ENCODE measurements at regions not wholly inside any gene's neighbourhood (a gene's known extent, or its start where the extent isn't known, plus 50 kb on each side); places are given as distances from the start of the nearest gene placed in this dataset.
"Not testable (repeated sequence)": the region's sequence is repeated elsewhere in the genome, so short reads cannot be mapped to it uniquely, and the experiment has no call there.

DNA sequence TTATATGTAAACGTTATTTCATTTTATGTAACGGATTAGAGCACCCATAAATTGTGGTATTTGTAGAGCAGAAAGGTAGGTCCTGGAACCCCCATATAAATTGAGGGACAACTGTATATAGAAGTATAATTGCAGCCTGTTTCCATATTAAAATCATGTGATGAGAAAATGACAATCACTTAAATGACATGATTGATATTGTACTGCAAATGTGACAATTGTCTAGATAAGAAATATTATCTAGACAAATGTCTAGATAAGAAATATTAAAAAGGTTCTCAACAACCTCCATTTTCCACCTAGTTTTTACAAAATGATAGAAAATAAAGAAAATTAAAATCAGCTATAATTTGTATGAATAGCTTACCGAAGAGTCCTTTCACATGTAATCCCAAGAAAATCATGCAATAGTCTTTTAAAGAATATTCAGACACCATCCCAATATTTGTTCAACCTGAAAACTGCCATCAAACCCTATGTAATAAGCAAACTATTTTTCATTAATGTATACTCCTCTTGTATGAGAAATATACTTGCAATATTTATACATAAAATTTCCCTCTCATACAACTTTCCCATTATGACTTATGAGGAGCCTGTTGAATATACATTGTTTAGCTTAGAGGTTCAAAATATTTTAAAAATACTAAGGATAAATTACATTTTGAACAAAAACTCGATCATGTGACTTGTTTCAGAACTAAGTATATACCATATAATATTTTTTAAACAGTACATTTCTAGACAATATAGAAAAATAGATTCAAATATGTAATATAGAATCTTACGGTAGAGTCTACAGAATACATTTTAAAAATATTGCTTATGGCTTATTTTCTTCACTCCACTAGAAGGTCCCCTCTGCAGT, 153.2 kb downstream of the CRPPA start:
- no peaks in the 10 kb centered on the region for H3K79me2 ChIP-seq (ENCODE audit: low read length)
- no peaks in the 10 kb centered on the region for H3K9me3 ChIP-seq (ENCODE audit: low read length)
- H3K4me2 ChIP-seq (ENCODE audit: low read depth, low read length, poor library complexity, severe bottlenecking), result no peak overlapping the region
- no peaks in the 10 kb centered on the region for H4K20me1 ChIP-seq (ENCODE audit: insufficient read depth, low read depth, low read length)
- H3K9me2 ChIP-seq (replicated peaks; ENCODE audit: insufficient read depth, low read length), result no peaks in the 10 kb centered on the region
- no peaks in the 10 kb centered on the region for H3K36me3 ChIP-seq (ENCODE audit: insufficient read depth, low read length)
- no peak overlapping the region for H3K9ac ChIP-seq (ENCODE audit: low read length)
- H3K4me1 ChIP-seq (ENCODE audit: low read length), result no peaks in the 10 kb centered on the region
- no peak overlapping the region for H3K4me3 ChIP-seq (ENCODE audit: low read length)
- no peak for DNase-seq
- no peak overlapping the region for H2AFZ ChIP-seq (ENCODE audit: low read length)
- no peaks in the 10 kb centered on the region for H3K27me3 ChIP-seq (ENCODE audit: low read length)
- no peak overlapping the region for H3K27ac ChIP-seq (ENCODE audit: low read length)

DNA sequence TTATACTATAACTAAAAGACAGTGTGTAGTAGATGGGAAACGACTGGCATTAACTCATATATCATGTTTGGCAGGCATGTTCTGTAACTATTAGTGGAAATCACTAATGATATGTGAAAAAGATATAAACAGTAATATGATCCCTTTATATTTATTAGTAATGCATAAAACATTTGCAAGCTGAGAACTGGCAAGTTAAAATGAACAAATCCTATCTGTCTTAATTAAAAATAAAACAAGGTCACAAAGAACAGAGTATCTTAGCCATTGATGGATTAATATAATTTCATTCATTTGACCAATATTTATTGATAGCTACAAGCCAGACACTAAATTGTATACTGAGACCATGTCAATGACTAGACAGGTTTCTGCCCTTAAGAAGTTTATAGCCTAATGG, 154.5 kb downstream of the CRPPA start:
- H3K4me3 ChIP-seq (ENCODE audit: low read length), result no peak overlapping the region
- no peaks in the 10 kb centered on the region for H3K27me3 ChIP-seq (ENCODE audit: low read length)
- no peak overlapping the region for H3K9ac ChIP-seq (ENCODE audit: low read length)
- H3K4me1 ChIP-seq (ENCODE audit: low read length), result no peaks in the 10 kb centered on the region
- H3K27ac ChIP-seq (ENCODE audit: low read length), result no peak overlapping the region
- H3K9me2 ChIP-seq (replicated peaks; ENCODE audit: insufficient read depth, low read length), result no peaks in the 10 kb centered on the region
- no peaks in the 10 kb centered on the region for H3K36me3 ChIP-seq (ENCODE audit: insufficient read depth, low read length)
- H3K9me3 ChIP-seq (ENCODE audit: low read length), result no peaks in the 10 kb centered on the region
- H3K4me2 ChIP-seq (ENCODE audit: low read depth, low read length, poor library complexity, severe bottlenecking), result no peak overlapping the region
- no peaks in the 10 kb centered on the region for H3K79me2 ChIP-seq (ENCODE audit: low read length)
- no peak overlapping the region for H2AFZ ChIP-seq (ENCODE audit: low read length)
- DNase-seq, result no peak
- H4K20me1 ChIP-seq (ENCODE audit: insufficient read depth, low read depth, low read length), result no peaks in the 10 kb centered on the region

DNA sequence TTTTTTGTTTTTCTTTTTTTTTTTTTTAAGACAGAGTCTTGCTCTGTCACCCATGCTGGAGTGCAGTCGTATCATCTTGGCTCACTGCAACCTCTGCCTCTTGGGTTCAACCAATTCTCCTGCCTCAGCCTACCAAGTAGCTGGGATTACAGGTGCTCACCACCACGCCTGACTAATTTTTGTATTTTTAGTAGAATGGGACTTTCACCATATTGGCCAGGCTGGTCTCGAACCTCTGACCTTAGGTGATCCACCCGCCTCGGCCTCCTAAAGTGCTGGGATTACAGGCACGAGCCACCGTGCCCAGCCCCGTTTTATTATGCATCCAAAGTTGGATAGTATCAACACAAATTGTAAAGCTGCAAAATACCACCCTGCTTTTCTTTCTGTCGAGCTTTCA, 154.9 kb downstream of the CRPPA start:
- not testable (repeated sequence) for H3K79me2 ChIP-seq (ENCODE audit: low read length); H3K9me3 ChIP-seq (ENCODE audit: low read length); H3K4me2 ChIP-seq (ENCODE audit: low read depth, low read length, poor library complexity, severe bottlenecking); H4K20me1 ChIP-seq (ENCODE audit: insufficient read depth, low read depth, low read length); H2AFZ ChIP-seq (ENCODE audit: low read length); H3K9ac ChIP-seq (ENCODE audit: low read length); H3K9me2 ChIP-seq (replicated peaks; ENCODE audit: insufficient read depth, low read length); H3K4me1 ChIP-seq (ENCODE audit: low read length); H3K4me3 ChIP-seq (ENCODE audit: low read length); H3K27ac ChIP-seq (ENCODE audit: low read length); DNase-seq; H3K36me3 ChIP-seq (ENCODE audit: insufficient read depth, low read length); H3K27me3 ChIP-seq (ENCODE audit: low read length)

DNA sequence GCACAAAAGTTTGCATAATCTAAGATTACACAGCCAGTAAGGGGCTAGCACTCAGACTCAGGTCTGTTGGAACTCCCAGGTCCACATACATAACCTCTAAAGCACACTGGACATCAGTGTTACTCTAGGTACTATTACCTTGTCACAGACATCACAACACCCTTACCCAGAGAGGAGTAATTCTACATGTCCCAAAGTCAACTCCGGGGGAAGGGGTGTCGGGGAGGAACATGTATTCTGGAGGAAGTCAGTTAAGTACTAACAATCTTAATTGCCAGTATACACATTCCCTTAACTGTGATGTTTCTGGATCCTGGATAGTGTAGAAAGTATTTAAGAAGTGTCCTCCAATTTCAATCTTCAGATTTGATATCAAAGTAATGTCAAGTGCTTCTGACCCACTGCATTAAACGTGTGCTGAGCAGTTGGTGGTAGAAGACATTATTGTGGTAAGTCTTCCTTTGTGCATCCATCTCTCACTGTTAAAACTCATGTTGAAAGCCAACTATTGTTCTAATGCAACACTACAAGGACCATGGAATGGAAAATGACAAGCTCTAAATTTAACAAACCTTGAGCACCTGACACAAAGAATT, 155.4 kb downstream of the CRPPA start:
- no peaks in the 10 kb centered on the region for H3K79me2 ChIP-seq (ENCODE audit: low read length)

DNA sequence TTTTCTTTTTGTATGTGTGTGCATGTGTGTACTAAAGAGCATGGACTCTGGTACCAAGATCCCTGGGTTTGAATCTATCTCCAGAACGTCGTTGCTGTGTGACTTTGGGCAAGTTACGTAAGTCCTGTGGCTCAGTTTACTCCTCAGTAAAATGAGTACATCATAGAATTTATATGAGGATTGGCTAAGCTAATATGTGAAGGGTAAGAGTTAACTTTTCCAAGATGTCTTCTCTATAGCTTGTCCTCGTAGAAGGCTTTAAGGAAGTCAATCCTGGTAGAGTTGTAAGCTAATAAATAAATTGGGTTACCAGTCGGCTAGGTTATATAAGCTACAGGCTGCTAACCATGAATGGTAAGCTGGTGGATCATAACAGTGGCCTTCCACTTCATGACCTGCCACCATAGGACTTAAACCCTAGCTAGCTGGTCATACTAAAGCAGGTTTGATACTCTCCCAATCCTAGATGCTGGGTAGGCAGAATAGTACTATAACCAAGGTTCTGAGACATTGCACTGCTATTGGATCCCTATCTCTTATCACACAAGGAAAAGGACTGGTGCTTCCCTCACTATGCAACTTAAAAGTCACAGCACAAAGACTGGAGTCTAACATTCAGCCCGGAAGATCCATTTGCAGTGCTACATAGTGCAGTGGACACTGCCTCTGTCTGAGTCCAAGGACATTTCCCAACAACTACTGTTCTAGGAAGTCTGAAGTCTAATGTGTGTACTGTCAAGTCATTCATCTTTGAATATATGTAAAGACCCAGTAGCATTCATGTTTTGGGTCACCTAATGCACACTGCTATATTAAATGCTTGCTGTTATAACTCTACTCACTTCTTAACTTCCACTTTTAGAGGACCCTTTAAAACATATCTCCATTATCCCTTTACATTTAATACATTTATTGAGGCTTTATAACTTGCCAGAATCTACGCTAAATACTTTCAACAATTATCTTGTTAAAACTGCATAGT, 156.2 kb downstream of the CRPPA start:
- H3K9me2 ChIP-seq (replicated peaks; ENCODE audit: insufficient read depth, low read length), result no peaks in the 10 kb centered on the region
- H3K79me2 ChIP-seq (ENCODE audit: low read length), result no peaks in the 10 kb centered on the region
- H2AFZ ChIP-seq (ENCODE audit: low read length), result no peak overlapping the region
- no peaks in the 10 kb centered on the region for H3K27me3 ChIP-seq (ENCODE audit: low read length)
- no peaks in the 10 kb centered on the region for H4K20me1 ChIP-seq (ENCODE audit: insufficient read depth, low read depth, low read length)
- H3K36me3 ChIP-seq (ENCODE audit: insufficient read depth, low read length), result no peaks in the 10 kb centered on the region
- no peaks in the 10 kb centered on the region for H3K4me1 ChIP-seq (ENCODE audit: low read length)
- no peak for DNase-seq
- H3K4me2 ChIP-seq (ENCODE audit: low read depth, low read length, poor library complexity, severe bottlenecking), result no peak overlapping the region
- no peaks in the 10 kb centered on the region for H3K9me3 ChIP-seq (ENCODE audit: low read length)
- no peak overlapping the region for H3K4me3 ChIP-seq (ENCODE audit: low read length)
- no peak overlapping the region for H3K27ac ChIP-seq (ENCODE audit: low read length)
- H3K9ac ChIP-seq (ENCODE audit: low read length), result no peak overlapping the region

More for the DNA sequence above, 155.4 kb downstream of the CRPPA start:
- Histone ChIP-seq H3K9me3 (ENCODE audit: low read length) (no peaks in the 10 kb centered on the region), H3K9me2 (replicated peaks; ENCODE audit: insufficient read depth, low read length) (no peaks in the 10 kb centered on the region), H3K4me2 (ENCODE audit: low read depth, low read length, poor library complexity, severe bottlenecking) (no peak overlapping the region), H3K4me3 (ENCODE audit: low read length) (no peak overlapping the region), H3K9ac (ENCODE audit: low read length) (no peak overlapping the region), H2AFZ (ENCODE audit: low read length) (no peak overlapping the region), H3K27ac (ENCODE audit: low read length) (no peak overlapping the region), H3K4me1 (ENCODE audit: low read length) (no peaks in the 10 kb centered on the region), H4K20me1 (ENCODE audit: insufficient read depth, low read depth, low read length) (no peaks in the 10 kb centered on the region), H3K27me3 (ENCODE audit: low read length) (no peaks in the 10 kb centered on the region), H3K36me3 (ENCODE audit: insufficient read depth, low read length) (no peaks in the 10 kb centered on the region)
- DNase-seq, result no peak

DNA sequence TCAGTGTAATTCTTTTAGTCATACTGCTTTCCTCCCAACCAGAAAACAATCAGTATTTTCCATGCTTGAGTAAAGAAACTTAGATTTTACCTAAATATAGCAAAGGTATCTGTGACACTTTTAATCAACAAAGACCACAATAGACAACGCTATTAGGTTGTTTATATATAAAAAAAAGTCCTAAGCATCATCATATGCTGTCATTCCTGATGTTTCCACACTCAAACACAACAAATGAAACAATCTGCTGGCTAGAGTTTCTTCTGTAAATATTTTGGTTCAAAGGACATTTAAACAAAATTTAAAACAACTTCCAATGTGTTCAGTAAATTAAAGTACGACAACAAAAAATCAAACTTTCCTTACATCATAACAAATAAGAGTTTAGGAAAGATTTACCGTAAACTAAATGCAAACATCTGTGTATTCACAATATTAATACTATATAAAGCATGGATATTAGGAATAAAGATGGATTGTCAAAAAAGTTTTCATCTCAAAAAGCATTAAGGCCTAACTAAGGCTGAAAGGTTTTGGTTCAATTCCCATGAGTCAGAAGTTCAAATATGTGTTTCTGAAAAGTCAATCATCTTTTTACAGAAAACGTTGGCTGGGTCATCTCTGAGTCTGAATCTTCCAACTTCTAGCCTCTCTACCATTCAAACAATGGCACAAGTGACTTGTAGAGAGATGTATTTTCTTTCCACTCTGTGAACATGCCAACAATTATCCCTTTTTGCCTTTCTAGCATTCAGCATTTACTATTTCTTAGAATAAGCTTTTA, 157.1 kb downstream of the CRPPA start:
- no peaks in the 10 kb centered on the region for H3K9me2 ChIP-seq (replicated peaks; ENCODE audit: insufficient read depth, low read length)

DNA sequence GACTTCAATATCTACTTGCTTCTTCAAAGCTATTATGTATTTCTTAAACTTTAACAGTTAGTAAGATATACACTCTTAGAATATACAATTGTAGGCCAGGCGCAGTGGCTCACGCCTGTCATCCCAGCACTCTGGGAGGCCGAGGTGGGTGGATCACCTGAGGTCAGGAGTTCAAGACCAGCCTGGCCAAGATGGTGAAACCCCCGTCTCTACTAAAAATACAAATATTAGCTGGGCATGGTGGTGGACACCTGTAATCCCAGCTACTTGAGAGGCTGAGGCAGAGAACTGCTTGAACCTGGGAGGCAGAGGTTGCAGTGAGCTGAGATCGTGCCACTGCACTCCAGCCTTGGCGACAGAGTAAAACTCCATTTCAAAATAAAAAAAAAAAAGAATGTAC, 158.0 kb downstream of the CRPPA start:
- H3K4me3 ChIP-seq (ENCODE audit: low read length); H3K9me2 ChIP-seq (replicated peaks; ENCODE audit: insufficient read depth, low read length); H3K4me1 ChIP-seq (ENCODE audit: low read length); H3K36me3 ChIP-seq (ENCODE audit: insufficient read depth, low read length); H4K20me1 ChIP-seq (ENCODE audit: insufficient read depth, low read depth, low read length); H3K4me2 ChIP-seq (ENCODE audit: low read depth, low read length, poor library complexity, severe bottlenecking); H3K79me2 ChIP-seq (ENCODE audit: low read length); H3K27ac ChIP-seq (ENCODE audit: low read length); H3K9me3 ChIP-seq (ENCODE audit: low read length); H3K27me3 ChIP-seq (ENCODE audit: low read length); H3K9ac ChIP-seq (ENCODE audit: low read length); H2AFZ ChIP-seq (ENCODE audit: low read length); DNase-seq: not testable (repeated sequence)

More for the DNA sequence above, 157.1 kb downstream of the CRPPA start:
- no peaks in the 10 kb centered on the region for H3K36me3 ChIP-seq (ENCODE audit: insufficient read depth, low read length)
- no peaks in the 10 kb centered on the region for H3K79me2 ChIP-seq (ENCODE audit: low read length)
- H3K4me1 ChIP-seq (ENCODE audit: low read length), result no peaks in the 10 kb centered on the region
- DNase-seq, result no peak
- H4K20me1 ChIP-seq (ENCODE audit: insufficient read depth, low read depth, low read length), result no peaks in the 10 kb centered on the region
- H2AFZ ChIP-seq (ENCODE audit: low read length), result no peak overlapping the region
- no peak overlapping the region for H3K4me3 ChIP-seq (ENCODE audit: low read length)
- H3K27ac ChIP-seq (ENCODE audit: low read length), result no peak overlapping the region
- no peaks in the 10 kb centered on the region for H3K27me3 ChIP-seq (ENCODE audit: low read length)
- H3K4me2 ChIP-seq (ENCODE audit: low read depth, low read length, poor library complexity, severe bottlenecking), result no peak overlapping the region
- no peaks in the 10 kb centered on the region for H3K9me3 ChIP-seq (ENCODE audit: low read length)
- no peak overlapping the region for H3K9ac ChIP-seq (ENCODE audit: low read length)

All from Karpas-422 (cell line).